HG02610 (cell line): ENCODE measurements at regions not wholly inside any gene's neighbourhood (a gene's known extent, or its start where the extent isn't known, plus 50 kb on each side); places are given as distances from the start of the nearest gene placed in this dataset.
A peak's percentile ranks its signal among the peaks of the same experiment; 100 is the strongest.
"Not testable (repeated sequence)": the region's sequence is repeated elsewhere in the genome, so short reads cannot be mapped to it uniquely, and the experiment has no call there.

Experiments
- ATAC-seq: cut with Tn5 transposase; IDR thresholded peaks from one replicate; pipeline ENCODE4 v1.9.1; 2021; ENCODE audit warnings: mild to moderate bottlenecking, moderate library complexity; ENCODE audit not compliant: unreplicated experiment

DNA sequence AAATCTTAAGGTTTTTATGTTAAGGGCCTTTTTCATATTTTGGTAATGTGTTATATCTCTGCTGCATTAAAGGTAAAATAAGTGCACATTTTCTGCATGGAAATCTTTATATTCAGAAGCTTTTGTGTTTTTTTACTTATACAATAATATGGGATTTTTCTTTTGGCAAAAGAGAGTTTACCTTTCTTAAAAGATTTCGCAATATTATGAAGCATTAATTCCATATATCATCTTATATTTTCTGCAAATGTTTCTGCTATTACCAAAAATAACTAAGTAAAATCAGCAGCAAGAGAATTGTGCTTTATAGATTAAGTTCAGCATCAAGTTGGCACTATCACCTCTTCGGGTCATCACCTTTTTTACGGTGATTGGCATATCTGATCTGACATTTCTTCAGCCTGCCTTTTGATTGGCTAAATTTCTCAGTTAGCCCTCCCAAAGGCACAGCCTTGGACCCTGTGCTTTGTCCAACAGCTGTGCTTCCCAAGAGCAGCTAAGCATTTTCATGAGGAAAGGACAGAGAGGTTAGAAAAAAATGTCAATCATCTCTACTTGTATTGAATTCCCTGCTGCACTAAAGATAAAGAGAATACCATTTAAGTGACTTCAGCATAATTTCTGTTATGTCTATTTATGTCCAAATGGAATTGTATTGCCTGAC, 767.1 kb upstream of the PRMT6 start:
- no peak for ATAC-seq

DNA sequence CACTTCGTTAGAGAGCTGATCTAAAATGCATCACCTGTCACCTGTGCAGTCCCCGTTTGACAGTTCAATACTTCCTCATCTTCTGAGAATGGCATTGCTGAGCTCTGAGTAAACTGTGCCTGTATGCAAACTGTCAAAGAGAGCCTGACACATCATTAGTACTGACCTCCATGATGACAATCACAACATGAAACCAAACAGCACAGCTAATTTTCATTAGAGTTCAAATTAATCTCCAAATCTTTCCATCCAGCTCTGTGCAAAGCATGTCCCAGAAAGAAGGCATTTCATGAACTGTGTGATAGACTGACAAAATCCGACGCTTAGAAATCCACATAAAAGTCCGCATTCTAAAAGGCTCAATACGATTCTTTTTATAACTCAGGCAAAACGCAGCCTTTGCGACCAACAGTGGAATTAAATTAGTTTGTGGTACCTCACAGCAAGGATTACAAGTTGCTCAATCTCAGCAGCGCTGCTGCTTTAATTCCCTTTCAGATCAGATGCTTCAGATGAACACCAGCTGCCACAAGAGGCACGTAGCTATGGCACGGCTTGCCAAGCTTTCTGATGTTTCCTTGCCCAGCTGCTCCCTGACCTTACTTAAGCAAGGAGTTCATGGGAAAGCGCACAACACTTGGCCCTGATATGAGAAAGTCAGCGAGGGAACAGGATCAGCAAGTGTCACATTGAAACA, 765.5 kb upstream of the PRMT6 start:
- no peak for ATAC-seq

DNA sequence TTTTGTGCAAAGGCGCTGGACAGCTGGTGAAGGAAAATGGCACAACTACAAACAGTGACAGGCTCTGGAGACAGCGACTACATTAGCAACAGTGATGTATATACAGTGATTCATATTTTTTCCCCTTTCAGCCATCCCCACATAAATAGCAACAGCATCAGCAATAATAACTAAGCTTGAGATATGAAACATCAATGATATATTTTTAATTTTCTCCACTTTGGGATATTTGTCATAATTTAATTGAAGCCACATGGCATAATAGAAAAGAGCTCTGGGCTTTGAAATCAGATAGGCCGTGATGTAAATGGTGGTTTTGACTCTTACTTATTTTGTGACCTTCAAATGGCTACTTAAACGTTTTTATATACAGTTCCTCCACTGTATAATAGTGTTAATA, 764.3 kb upstream of the PRMT6 start:
- ATAC-seq, result no peak

DNA sequence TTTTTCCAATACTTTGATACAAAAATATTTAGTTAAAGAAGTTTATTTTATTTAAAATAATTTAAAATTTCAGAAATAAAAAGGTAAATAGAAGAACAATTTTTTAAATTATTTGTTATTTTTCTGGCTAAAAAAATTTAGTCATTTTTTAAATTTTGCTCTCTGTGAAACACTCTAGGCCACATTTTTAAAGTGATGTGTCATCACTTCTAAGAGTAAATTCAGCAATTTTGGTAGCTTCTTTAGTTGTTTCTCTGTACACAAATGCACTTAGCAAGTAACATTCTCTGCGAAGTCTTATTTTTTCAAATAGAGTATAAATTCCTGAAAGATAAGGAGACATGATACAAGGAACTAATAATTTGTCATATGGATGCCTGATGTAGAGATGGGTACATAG, 760.0 kb upstream of the PRMT6 start:
- no peak for ATAC-seq

DNA sequence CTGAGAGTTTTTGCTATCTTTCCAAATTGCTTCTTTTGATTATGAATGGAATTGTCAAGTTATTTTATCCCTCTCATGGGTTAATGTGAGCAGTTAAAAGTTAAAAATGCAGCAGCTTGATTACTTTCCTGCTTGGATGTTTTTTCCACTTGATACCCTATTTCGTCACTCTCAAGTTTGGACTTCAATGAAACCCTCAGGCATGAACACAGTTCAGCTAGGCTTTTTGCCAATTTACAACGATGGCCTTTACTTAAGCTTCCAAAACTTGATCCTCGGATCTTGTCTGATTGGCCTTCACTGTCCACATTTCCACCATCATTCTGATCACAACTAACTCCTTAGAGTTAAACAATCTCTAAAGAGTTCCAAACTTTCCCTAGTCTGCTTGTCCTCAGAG, 752.4 kb upstream of the PRMT6 start:
- ATAC-seq, result no peak

DNA sequence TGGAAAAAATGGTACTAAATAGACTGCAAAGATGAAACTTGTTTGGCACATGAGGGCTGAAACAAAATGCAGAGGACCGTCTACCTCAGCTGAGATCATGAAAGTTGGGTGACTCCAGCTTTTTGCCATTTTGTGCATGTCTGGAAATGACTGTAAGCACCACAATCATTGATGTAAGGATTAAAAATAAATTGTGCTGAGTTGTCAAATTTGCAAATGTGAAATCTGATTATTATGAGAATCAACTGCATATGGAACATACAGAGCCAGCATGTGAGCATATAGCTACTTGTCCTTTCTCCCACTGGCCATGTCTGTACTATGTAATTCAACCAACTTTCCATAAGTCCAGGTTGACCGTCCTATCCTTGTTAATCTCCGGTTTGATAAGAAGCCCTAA, 736.9 kb upstream of the PRMT6 start:
- ATAC-seq, result no peak

DNA sequence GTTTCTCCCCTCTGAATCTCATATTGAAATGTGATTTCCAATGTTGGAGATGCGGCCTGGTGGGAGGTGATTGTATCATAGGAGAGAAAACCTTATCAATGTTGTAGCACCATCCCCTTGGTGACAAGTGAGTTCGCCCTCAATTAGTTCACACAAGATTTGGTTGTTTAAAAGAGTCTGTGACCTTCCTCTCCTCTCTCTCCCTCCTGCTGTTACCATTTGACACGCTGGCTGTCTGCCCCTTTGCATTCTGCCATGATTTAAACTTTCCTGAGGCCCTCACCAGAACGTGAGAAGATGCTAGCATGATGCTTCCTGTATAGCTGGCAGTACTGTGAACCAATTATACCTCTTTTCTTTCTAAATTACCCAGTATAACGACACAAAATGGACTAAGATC, 730.9 kb upstream of the PRMT6 start:
- no peak for ATAC-seq

DNA sequence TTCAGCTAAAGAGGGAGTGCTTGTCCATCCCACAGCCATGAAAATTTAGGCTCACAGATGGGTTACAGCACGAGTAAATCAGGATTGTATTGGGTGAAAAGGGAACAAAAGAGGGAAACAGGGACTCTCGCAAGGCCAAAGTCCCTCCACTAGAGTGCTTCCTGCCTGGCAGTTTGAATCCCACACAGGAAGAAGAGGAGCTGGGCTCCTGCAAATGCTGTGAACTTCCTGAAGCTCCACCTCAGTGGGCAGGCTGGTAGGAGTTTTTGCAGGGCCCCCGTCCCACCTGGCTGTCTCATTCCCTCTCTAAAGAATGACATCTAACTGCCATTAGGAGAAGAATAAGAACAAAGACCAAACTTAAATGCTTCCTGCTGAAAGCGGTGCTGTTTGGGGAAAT, 712.0 kb upstream of the PRMT6 start:
- no peak for ATAC-seq

DNA sequence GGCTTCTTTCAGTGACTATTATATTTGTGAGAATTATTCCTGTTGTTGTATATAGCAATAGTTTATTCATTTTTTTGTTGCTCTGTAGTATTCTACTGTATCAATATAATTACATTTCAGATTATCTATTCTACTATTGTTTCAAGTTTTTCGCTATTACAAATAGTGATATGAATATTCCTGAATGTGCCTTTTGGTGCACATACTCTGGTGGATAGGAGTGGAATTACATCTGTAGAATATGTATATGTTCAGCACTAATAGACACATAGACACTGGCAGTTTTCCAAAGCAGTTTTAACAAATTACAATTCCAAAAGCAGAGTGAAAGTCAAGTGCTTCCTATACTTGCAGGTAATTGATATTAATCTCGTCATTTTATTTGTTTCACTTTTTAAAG, 696.2 kb upstream of the PRMT6 start:
- ATAC-seq, result peak; percentile 40

DNA sequence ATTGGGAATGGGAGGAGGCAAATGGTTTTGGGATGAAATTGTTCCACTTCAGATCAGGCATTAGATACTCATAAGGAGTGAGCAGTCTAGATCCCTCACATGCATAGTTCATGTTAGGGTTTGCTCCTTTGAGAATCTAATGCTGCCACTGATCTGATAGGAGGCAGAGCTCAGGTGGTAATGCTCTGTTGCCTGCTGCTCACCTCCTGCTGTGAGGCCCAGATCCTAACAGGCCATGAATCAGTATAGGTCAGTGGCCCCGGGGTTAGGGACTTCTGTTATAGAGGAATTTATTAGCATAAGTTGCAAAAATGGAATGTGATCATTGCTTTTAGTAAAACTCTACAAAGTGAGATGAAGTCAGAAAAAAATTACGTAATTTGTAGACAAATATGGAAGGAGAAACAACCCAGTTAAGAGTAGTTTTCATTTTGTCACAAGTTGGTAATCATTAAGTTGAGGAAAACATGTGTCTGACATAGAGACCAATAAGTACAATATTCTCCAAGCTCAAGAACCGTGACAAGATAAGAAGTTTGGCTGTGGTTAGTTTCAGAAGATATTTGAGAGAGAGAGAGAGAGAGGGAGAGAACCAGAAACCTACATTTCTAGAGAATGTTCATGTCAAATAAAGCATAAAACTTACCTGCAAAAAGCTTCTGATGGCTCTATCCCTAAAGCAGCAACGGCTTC, 689.7 kb upstream of the PRMT6 start:
- ATAC-seq, result no peak

DNA sequence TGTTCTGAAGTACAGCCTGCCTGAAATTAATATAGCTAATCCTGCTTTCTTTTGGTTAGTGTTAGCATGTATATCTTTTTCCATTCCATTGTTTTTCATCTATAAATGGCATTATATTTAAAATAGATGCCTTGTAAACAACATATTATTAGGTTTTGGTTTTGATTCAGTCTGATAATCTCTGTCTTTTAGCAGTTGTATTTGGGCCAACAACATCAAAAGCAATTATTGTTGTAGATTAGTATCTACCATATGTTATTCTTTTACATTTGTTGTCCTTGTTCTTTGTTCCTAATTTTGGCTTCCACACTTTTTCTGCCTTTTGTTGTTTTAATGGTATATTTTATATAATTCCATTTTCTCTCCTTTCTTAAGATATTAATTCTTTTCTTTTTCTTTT, 678.2 kb upstream of the PRMT6 start:
- ATAC-seq, result no peak

DNA sequence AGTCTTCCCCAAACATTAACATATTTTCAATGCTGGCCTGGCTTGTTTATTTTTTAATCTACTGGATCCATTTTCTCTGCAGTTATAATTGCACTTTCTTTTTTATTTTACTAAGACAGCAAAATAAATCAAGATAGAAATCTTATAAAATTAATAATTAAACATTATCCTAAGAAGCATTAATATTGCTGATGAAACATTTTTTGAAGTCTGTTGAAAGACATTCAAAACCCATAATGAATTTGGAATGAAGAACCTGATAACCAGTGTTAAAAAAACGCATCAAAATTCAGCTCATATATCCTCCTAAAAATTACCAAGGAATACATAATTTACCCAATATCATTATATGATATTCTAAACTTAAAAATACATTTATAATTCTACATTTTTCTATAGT, 675.7 kb upstream of the PRMT6 start:
- no peak for ATAC-seq

DNA sequence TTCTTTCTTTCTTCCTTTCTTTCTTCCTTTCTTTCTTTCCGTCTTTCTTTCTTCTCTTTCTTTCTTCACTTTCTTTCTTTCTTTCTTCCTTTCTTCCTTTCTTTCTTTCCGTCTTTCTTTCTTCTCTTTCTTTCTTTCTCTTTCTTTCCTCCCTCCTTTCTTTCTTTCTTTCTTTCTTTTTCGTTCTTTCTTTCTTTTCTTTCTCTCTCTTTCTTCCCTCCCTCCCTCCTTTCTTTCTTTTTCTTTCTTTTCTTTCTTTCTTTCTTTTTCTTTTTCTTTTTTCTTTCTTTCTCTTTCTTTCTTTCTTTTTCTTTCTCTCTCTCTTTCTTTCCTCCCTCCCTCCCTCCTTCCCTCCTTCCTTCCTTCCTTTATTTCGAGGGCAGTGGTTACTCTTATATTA, 667.3 kb upstream of the PRMT6 start:
- ATAC-seq, result not testable (repeated sequence)

DNA sequence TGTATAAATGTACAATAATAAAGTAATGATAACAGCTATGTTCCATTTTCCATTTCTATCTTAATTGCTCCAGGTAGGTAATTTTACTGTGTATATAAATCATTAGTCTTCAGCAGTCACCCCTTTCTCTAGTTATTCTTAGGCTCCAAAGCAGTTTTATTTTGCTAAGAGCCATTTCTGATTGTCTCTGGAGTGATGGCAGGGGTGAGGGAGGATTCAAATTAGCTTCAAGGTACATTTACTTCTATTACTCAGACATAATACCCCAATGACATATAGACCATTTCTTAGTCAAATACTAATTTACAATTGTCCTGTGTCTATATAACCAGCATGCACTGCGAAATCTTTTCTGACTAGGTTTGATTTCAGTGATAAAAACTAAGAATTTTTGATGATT, 663.4 kb upstream of the PRMT6 start:
- ATAC-seq, result no peak

DNA sequence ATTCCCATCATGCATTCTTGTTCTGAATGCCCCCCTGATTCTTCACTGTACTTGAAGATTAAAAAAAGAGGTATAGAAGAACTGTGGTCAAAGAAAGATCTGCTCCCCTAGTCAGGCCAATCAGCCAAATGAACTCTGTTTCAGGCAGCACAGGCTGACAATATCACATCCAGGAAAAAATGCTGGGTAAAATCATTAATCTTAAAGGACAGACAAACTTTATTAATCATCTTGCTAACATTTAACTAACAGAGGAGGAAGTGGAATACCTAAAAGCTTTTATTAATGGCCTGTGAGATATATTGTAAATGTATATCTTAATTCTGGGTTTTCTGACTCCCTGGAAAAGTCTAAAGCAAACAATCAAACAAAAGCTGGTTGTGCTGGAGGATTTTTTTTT, 660.5 kb upstream of the PRMT6 start:
- no peak for ATAC-seq

DNA sequence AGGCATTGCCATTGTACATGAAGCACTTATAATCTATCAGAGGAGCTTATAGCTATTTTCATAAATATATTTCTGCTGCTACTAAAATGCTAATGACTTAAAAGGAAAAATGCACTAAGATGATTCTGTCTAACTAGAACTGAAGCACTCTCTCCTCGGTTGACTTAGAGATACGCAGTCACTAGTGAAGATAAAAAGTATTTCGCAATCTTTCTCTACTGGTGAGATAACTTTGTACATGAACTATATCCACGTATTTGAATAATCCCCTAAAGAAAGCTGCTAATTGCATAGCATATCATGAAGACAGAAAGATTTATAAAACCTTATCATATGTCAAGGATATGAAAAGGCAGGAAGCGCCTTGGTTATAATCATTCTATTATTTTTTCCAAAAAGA, 658.1 kb upstream of the PRMT6 start:
- ATAC-seq, result no peak

DNA sequence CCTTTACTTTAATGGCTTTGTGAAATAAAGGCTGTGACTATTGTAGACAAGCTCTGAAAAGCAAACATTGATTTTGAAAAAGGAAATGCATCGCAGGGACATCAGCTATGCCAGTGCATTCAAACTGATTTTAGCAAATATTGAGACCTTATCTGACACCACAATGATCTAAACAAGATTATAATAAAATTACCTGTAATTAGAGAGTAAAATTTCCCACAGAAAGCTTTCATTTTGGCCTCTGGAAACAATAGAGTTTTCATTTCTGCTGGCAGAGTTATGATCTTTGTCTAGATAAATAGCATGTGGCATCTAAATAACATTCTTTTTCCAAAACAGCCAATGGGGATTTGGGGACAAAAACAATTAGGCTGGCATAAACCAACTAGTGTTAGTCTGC, 650.4 kb upstream of the PRMT6 start:
- no peak for ATAC-seq

DNA sequence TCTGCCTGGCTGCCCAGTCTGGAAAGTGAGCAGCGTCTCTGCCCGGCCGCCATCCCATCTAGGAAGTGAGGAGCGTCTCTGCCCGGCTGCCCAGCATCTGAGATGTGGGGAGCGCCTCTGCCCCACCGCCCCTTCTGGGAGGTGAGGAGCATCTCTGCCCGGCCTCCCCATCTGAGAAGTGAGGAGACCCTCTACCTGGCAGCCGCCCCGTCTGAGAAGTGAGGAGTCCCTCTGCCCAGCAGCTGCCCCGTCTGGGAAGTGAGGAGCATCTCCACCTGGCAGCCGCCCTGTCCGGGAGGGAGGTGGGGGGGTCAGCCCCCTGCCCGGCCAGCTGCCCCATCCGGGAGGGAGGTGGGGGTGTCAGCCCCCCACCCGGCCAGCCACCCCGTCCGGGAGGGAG, 644.2 kb upstream of the PRMT6 start:
- ATAC-seq, result not testable (repeated sequence)

DNA sequence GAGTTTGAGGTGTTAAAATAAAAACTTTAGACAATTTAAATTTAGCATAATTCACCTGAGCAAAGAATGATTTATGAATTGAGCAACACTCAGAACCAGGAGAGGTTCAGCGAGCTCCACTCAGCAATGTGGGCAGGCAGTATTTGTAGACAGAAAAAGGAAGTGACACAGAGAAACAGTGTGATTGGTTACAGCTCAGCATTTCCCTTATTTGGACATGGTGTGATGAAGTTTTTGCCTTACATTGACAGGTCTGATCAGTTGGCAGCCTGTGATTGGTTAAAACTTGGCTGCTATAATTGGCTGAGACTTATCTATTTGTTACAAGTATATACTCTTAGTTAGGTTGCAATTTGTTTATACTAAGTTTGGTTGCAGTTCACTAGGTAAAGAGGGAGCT, 621.2 kb upstream of the PRMT6 start:
- ATAC-seq, result no peak

DNA sequence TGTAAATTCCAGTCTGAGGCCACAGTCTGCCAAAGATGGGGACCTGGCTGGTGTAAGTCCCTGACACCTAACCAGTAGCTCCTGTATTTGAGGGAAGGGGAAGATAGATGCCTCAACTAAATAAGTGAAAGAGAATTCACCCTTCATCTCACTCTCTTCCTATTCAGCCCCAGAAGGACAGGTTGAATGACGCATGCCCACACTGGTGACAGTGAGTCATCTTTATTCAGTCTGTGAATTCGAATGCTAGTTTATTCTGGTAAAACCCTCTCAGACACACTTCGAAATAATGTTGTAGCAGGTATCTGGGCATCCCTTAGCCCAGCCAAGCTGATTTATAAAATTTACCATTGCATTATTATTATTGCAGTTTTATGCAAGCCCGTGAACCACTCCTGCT, 617.0 kb upstream of the PRMT6 start:
- ATAC-seq, result no peak

DNA sequence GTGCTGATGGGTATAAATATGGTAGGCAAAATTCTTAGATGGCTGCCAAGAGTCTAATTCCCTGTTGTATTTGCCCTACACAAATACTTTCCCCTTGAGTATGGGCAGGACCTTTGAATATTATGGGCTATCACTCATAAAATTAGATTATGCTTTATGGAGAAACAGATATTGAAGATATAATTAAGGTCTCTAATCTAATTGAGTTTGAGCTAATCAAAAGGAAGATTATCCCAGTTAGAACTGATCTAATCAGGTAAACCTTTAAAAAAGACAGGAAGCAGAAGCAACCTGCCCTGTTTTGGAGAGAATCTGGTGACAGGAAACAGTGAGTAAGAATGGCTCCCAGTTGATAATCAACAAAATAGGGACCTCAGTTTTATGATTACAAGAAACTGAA, 609.0 kb upstream of the PRMT6 start:
- ATAC-seq, result no peak

DNA sequence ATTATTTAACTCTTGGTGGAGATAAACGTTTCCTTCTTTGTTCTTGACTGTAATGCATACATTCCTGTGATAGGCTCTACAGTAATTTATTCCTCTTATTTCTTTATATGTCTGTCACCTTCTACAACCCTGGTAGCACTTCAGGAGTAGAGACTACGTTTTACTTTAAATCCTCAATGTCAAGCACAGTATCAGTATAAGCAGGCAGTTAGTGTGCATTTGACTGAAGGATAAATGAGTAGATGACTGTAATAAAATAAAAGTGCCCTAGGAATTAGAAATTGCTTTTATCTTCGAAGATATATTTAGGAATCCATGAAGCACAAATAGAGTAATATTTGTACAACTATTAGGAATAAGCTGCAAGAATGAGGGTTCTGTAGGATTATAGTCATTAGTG, 599.6 kb upstream of the PRMT6 start:
- no peak for ATAC-seq
